Urothelium cell line (cell line): ENCODE measurements at regions not wholly inside any gene's neighbourhood (a gene's known extent, or its start where the extent isn't known, plus 50 kb on each side); places are given as distances from the start of the nearest gene placed in this dataset.
A peak's percentile ranks its signal among the peaks of the same experiment; 100 is the strongest.
"Not testable (repeated sequence)": the region's sequence is repeated elsewhere in the genome, so short reads cannot be mapped to it uniquely, and the experiment has no call there.

Source experiments
- DNase-seq: peaks from one replicate; pipeline ENCODE4 v3.0.0; 2011; ENCODE audit warnings: low spot score, mixed read lengths
- FAIRE-seq: peaks from 2 replicates; lab custom pipeline; 2011; peaks lifted over from hg19 to GRCh38; lab: Jason Lieb, UNC

DNA sequence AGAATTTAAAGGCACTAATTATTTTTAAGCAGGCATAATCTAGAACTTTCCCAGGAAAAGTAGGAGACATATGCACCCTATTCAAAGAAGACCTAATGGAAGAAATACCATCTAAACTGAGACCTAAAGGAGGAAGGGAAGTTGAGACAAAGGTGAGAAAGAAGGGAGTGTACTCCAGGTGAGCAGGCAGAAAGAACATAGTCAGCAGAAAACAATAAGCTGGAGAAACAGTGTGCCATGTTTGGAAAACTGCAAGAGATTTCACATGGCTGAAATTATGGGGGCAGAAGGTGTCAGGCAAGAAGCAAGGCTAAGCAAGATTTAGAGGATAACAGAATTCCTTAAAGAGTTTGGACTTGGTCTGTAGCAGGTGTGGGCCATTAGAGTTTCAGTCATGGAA, 167.0 kb upstream of the USP25 start:
- no peak for FAIRE-seq
- DNase-seq: no peak

- DNase-seq: no peak
- no peak for FAIRE-seq
These were observed 164.9 kb upstream of the USP25 start for GRCh38 chr21:15564907-15565306.

DNA sequence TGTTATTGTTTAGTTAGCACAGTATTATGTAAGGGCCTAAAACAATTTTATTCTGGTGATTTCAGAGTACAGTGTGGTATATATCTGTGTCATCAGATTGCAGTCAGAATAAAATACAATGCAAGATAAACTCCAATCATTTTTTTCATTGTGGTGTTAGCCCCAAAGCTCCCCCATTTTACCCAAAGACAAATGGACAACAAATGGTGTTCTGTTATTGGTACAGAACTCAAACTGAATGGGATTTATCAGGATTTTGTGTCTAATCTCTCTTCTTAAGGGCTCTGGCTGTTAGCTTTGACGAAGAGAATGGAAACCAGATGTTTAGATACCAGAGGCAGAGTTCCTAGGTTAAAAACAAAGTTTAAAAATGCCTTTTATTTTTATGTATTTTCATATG, 163.1 kb upstream of the USP25 start:
- no peak for FAIRE-seq
- DNase-seq: no peak

DNA sequence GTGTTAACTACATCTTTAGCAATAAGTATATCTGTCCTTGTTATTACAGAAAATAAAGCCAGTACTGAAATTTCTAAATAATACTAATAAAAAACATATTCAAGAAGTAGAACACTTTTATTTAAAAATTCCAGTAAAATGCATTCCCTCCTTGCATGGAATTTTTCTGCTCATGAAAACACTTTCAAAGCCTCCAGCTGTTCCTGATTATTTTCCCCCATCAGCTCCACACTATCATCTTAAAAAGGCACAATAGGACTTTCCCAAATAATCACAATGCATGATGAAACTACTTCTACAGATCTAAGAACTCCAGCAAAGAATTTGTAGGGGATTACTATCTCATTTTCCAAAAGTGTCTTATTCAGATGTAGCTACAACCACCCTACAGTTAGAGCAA, 162.6 kb upstream of the USP25 start:
- DNase-seq (no peak), FAIRE-seq (no peak)

DNA sequence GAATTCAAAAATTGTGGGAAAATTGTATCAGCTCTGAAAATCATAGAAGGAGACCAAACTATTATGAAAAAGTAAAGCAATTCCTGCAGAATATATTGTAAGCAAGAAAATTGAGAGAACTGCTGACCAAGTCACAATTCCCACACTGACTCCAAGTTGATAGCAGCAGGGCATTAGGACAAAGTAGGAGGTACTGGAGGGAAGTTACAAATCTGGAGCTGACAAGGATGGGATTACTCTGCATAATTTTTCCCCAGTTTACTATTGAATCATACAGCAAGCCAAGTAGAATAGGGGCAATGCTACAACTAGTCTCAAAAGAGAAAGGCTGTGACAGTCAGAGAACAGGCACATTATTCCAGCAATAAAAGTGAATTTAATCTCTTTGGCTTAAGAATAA, 161.3 kb upstream of the USP25 start:
- FAIRE-seq (no peak), DNase-seq (no peak)

DNA sequence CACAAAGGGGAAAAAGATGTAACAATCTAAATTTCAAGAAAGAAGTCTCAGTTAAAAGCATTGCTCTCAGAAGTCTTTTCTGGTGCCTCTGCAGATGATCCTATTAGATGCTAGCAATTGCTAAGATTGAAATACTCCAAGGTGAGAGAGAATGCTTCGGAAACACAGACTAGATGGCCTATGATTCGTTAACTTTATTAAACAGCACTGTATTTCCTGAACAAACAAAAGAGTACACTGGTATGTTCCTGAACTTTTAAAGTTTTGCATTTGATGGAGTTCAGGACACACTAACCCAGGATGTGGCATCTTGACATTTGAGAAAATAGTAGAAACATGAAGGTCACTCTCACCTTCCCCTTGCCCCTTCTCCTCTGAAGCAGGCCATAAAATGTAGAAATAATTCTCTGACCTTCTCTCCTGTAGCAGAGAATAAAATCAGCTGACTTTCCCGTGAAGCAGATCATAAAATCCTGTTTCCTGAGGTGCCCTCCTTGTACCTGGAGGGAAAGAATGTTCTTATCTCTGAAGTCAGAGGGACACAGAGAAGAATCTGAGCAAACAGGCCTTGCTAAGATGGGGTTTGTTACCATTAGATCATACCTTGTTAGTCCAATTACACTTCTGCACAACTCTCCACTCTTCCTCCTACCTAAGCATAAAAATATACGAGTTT, 142.9 kb upstream of the USP25 start:
- DNase-seq (no peak), FAIRE-seq (no peak)

GRCh38 chr21:15592271-15592860, 137.4 kb upstream of the USP25 start:
- DNase-seq (peak; percentile 16), FAIRE-seq (no peak)

- FAIRE-seq: no peak
- no peak for DNase-seq
These were observed 136.8 kb upstream of the USP25 start for GRCh38 chr21:15592957-15593356.

GRCh38 chr21:15601390-15601789, 128.4 kb upstream of the USP25 start:
- no peak for DNase-seq

GRCh38 chr21:15604413-15604812, 125.4 kb upstream of the USP25 start:
- peak; percentile 50 for DNase-seq
- no peak for FAIRE-seq

More at GRCh38 chr21:15601390-15601789, 128.4 kb upstream of the USP25 start:
- FAIRE-seq: no peak

GRCh38 chr21:15614766-15615165, 115.0 kb upstream of the USP25 start:
- FAIRE-seq (no peak), DNase-seq (no peak)

GRCh38 chr21:15616864-15617574, 112.8 kb upstream of the USP25 start:
- FAIRE-seq: peak; percentile 13
- no peak for DNase-seq

GRCh38 chr21:15617964-15618363, 111.8 kb upstream of the USP25 start:
- peak; percentile 61 for DNase-seq
- no peak for FAIRE-seq

- DNase-seq (no peak), FAIRE-seq (no peak)
These were observed 108.9 kb upstream of the USP25 start for GRCh38 chr21:15620892-15621291.

GRCh38 chr21:15624646-15625045, 105.1 kb upstream of the USP25 start:
- DNase-seq (no peak), FAIRE-seq (no peak)

DNA sequence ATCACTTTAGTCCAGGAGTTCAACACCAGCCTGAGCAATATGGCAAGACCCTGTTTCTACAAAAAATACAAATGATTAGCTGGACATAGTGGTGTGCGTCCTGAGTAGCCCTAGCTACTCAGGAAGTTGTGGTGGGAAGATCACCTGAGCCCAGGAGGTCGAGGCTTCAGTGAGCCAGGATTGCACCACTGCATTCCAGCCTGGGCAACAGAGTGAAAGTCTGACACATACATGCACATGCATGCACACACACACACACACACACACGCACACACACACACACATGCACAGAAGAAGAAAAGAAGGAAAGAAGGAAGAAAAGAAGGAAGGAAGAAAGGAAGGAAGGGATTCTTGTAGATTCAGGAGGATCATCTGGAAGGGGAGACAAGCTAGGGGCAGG, 104.4 kb upstream of the USP25 start:
- DNase-seq (no peak), FAIRE-seq (no peak)

DNA sequence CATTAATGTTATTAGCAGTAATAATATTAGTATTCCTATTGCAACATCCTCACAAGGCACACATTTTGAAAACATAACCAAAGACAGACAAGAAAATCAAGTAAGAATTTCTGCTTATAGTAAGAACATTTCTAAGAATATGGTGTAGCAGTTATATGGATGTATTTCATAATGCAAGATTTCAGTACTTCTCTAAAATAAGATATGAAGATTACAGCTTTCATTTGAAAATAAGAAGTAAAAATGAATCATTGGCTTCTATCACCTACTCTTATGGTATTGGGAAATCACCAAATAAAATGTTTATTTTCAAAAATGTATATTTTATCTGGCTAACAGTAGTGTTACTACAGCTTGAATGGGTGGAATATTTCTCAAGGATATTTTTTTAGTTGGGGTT, 103.8 kb upstream of the USP25 start:
- DNase-seq (no peak), FAIRE-seq (no peak)

- DNase-seq (no peak), FAIRE-seq (no peak)
These were observed 102.8 kb upstream of the USP25 start for GRCh38 chr21:15627011-15627410.

GRCh38 chr21:15627823-15628222, 102.0 kb upstream of the USP25 start:
- DNase-seq (no peak), FAIRE-seq (no peak)

- DNase-seq: peak; percentile 30
- no peak for FAIRE-seq
These were observed 98.4 kb upstream of the USP25 start for GRCh38 chr21:15631342-15631741.

- not testable (repeated sequence) for DNase-seq, FAIRE-seq
These were observed 95.2 kb upstream of the USP25 start for GRCh38 chr21:15634541-15634940.

- FAIRE-seq (no peak), DNase-seq (no peak)
These were observed 90.8 kb upstream of the USP25 start for GRCh38 chr21:15638856-15639549.
